C4-2B (cell line): ENCODE measurements at regions not wholly inside any gene's neighbourhood (a gene's known extent, or its start where the extent isn't known, plus 50 kb on each side); places are given as distances from the start of the nearest gene placed in this dataset.

Experiments
- H3K27ac ChIP-seq: fragments of 450-650 bp; 2 replicates; pipeline ENCODE4 v1.5.1; 2017
- ZFX ChIP-seq: fragments of 450-650 bp; IDR thresholded peaks from 2 replicates; pipeline ENCODE4 v1.6.1; 2017
- TF ChIP-seq, protein P1 (sequence below): fragments of 450-650 bp; conservative IDR thresholded peaks from 2 replicates; pipeline ENCODE4 v1.5.1; 2017; ENCODE audit warnings: mild to moderate bottlenecking

DNA sequence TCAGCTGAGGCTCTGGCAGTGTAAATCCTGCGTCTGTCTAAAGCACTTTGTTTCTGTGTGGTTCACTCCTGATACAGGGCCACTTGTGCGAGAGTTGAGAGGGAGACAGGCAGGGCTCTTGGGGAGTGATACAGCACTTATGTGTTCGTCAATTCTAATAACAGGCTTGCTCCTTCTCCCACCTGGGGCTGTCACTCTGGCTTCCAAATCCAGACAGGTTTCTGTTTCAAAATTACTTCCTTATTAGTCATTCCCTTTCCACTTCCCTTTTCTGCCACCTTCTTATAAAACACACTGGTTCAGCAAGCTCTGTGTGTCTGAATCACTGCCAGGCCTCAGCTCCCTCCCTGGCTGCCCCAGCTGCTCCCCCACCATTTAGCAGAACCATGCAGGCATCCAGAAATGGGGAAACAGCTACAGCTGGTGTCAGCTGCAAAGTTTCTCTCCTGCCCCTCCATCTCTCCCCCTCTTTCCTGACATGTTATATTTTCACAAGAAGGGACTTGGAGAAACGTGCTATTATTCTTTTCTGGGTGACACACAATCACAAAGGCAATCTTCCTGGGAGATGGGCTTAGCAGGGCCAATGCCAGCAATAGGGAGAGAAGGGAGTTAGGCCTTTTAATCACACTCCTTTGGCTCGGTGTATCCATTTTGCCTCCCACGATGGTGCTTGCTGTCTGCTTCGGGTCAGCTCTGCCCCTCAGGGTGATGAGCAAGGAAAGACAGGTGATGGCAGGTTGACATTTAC lies 58.4 kb upstream of the ZNRF2 start:
- 0 out of 2 replicates have a peak, but pooled peaks have one; percentile 19 for TF ChIP-seq ZFX
- TF ChIP-seq, protein P1, sequence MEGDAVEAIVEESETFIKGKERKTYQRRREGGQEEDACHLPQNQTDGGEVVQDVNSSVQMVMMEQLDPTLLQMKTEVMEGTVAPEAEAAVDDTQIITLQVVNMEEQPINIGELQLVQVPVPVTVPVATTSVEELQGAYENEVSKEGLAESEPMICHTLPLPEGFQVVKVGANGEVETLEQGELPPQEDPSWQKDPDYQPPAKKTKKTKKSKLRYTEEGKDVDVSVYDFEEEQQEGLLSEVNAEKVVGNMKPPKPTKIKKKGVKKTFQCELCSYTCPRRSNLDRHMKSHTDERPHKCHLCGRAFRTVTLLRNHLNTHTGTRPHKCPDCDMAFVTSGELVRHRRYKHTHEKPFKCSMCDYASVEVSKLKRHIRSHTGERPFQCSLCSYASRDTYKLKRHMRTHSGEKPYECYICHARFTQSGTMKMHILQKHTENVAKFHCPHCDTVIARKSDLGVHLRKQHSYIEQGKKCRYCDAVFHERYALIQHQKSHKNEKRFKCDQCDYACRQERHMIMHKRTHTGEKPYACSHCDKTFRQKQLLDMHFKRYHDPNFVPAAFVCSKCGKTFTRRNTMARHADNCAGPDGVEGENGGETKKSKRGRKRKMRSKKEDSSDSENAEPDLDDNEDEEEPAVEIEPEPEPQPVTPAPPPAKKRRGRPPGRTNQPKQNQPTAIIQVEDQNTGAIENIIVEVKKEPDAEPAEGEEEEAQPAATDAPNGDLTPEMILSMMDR = no peak
- H3K27ac ChIP-seq = peak overlapping the region; percentile 62

DNA sequence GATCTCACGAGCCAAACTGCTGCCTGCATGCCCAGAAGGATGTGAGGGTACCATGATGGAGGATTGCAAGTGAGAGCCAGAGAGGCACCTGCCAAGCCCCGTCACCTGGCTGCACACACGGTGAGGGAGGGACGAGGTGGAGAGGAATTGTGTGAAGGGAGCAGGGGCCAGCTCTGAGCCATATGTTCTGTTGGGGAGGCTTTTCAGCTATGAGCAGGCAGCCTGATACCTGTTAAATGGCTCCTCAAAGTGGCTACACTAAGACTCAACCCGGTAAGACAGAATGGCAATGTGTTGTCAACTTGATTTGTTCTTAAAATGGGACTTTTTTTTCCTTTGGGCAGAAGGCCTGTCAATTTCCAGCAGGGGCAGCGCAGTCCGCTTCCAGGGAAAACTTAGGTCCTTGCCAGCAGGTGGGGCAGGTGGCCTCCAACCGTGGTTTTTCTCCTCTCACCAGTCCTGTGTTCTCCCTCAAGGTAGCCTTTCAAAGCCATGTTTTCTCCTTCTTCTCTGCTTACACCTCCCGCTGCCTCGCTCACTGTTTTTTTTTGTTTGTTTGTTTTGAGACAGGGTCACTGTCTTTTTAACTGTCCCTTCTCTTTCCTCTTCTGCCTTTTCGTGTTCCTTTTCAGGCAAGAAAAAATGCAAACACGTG lies 57.7 kb upstream of the ZNRF2 start:
- H3K27ac ChIP-seq = peak overlapping the region; percentile 62
- TF ChIP-seq ZFX = no peak
- TF ChIP-seq, protein P1 = peak; percentile 73

GRCh38 chr7:30231271-30231670 lies 53.1 kb upstream of the ZNRF2 start:
- H3K27ac ChIP-seq = no peak overlapping the region
- TF ChIP-seq, protein P1 = no peak
- TF ChIP-seq ZFX = no peak

DNA sequence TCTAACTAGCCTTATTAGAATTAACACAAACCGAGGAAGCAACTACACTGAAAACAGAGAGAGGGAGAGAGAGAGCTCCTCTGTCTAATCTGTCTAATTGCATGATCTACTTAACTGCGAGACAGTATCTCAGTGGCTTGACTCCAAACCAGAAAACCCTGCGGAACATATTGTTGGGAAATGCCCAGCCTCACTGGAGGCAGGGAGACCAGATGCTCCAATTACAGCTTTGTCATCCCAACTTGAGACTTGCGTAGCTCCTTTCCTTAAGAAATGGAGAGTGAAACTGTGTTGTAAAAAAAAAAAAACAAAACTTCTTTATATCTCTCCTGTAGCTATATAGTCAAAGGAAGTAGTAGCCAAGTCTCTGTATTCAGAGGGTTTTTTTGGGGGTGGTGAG lies 52.0 kb upstream of the ZNRF2 start:
- no peak overlapping the region for H3K27ac ChIP-seq
- TF ChIP-seq, protein P1 = no peak
- TF ChIP-seq ZFX = no peak
